ENCODE measurements at regions not wholly inside any gene's neighbourhood (a gene's known extent, or its start where the extent isn't known, plus 50 kb on each side); places are given as distances from the start of the nearest gene placed in this dataset.
"Not testable (repeated sequence)": the region's sequence is repeated elsewhere in the genome, so short reads cannot be mapped to it uniquely, and the experiment has no call there.

DNA sequence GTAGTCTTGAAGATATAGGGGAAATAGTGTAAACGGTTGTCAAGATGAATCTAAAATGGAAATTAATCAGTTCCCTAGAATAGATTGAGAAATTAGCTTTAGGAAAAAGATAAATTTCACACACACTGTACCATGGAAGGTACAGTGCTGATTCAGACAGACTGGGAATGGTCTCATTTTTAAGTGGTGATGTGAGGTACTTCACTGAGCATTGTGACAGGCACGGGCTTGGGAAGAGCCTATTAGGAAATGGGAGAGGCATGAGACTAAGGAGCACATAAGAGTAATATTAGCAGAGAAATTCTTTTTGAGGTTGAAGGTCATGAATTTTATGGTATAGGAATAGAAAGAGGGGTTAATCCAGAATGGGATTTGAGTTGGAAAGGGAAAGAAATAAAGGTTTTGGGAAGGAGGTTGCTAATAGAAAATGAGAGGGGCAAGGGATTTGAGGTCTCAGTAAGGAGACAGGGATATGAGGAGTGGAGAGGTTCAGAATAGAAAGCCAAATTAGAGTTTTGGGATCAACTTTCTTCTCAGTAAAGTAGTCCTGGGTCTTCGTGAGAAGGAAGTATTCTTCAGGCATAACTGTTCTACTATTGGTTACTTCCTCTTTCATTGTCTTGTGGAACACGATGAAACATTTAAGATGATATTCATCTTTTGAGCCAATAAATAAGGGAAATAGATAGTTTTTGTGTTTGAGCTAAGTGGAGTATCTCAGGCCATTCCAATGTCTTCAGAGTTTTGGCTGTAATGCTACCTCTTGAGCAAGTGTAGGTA is 115.0 kb upstream of the FBXO28 start:
- not testable (repeated sequence) for TF ChIP-seq POLR2A (IDR thresholded peaks at IDR 0.05)
- TF ChIP-seq, protein P1, sequence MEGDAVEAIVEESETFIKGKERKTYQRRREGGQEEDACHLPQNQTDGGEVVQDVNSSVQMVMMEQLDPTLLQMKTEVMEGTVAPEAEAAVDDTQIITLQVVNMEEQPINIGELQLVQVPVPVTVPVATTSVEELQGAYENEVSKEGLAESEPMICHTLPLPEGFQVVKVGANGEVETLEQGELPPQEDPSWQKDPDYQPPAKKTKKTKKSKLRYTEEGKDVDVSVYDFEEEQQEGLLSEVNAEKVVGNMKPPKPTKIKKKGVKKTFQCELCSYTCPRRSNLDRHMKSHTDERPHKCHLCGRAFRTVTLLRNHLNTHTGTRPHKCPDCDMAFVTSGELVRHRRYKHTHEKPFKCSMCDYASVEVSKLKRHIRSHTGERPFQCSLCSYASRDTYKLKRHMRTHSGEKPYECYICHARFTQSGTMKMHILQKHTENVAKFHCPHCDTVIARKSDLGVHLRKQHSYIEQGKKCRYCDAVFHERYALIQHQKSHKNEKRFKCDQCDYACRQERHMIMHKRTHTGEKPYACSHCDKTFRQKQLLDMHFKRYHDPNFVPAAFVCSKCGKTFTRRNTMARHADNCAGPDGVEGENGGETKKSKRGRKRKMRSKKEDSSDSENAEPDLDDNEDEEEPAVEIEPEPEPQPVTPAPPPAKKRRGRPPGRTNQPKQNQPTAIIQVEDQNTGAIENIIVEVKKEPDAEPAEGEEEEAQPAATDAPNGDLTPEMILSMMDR (IDR thresholded peaks at IDR 0.05) = not testable (repeated sequence)
